Neuron (in vitro differentiated cells): ENCODE measurements at regions not wholly inside any gene's neighbourhood (a gene's known extent, or its start where the extent isn't known, plus 50 kb on each side); places are given as distances from the start of the nearest gene placed in this dataset.
"Not testable (repeated sequence)": the region's sequence is repeated elsewhere in the genome, so short reads cannot be mapped to it uniquely, and the experiment has no call there.

Source experiments
- H2AFZ ChIP-seq: one replicate; pipeline ENCODE4 v1.6.1; 2013; ENCODE audit warnings: low read depth, mild to moderate bottlenecking, inconsistent platforms, low read length, moderate library complexity
- H3K27me3 ChIP-seq: one replicate; pipeline ENCODE4 v1.6.1; 2013; ENCODE audit warnings: low read length; ENCODE audit not compliant: insufficient read depth
- H3K36me3 ChIP-seq: one replicate; pipeline ENCODE4 v1.6.1; 2013; ENCODE audit warnings: low read length; ENCODE audit not compliant: insufficient read depth
- H3K4me1 ChIP-seq: one replicate; pipeline ENCODE4 v1.6.1; 2013; ENCODE audit warnings: low read length; ENCODE audit not compliant: insufficient read depth
- H3K4me3 ChIP-seq: 2 replicates; pipeline ENCODE4 v1.5.1; 2013; ENCODE audit warnings: mild to moderate bottlenecking, low read length, moderate library complexity
- H3K9me3 ChIP-seq: one replicate; pipeline ENCODE4 v1.6.1; 2013; ENCODE audit warnings: low read length

DNA sequence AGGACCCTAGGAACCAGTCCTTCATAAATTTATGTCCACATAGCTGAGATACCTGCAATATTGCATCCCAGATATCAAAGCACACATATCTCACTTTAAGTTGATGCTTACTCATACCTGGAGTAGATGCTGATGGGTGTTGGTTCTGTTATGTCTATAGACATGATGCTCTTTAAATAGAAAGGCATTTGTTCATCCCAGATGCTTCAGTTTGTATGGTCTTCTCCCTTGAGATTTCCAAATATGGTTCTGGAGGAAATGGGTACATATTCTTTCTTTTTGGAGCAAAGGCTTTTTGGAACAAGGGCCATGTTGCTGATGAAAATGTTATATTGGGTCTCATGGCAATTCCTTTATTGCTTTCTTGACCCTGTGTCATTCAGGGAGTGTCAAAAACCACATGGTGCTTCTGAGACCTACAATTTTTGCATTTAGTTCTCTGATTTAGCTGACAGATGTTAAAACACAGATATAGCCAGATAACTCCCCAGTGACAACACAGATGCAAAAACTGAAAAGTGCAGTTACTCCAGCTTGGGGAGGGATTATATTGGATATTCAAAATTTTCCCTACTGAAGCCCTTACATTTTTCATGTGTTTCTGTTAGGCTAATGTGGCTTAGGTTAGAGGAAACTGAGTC lies 211.4 kb downstream of the KCNRG start:
- Histone ChIP-seq H3K27me3 (no peaks in the 10 kb centered on the region), H2AFZ (no peak overlapping the region), H3K9me3 (peaks cover 2% of the 10 kb centered on the region), H3K36me3 (no peaks in the 10 kb centered on the region), H3K4me1 (peaks cover 9% of the 10 kb centered on the region), H3K4me3 (no peak overlapping the region)

DNA sequence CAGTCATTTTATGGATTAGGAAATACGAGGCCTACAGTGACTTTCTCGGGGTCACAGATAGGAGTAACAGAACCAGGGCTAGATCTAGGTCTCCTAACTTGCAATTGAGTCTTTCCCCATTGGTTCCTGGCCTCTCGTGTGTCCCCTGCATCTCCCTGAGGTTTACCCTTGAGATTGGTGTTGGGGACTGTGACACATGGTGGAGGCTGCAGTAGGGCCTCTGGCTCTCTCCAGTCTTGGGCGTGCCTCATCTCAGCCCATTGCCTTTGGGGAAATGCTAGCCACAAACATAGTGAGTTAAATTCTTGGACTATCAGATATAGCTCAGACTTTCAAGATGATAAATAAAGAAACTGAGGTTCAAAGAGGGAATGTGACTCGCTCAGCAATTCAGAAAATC lies 212.1 kb downstream of the KCNRG start:
- Histone ChIP-seq H3K4me1 (peaks cover 9% of the 10 kb centered on the region), H3K4me3 (no peak overlapping the region), H3K36me3 (no peaks in the 10 kb centered on the region), H2AFZ (no peak overlapping the region), H3K27me3 (no peaks in the 10 kb centered on the region), H3K9me3 (peaks cover 2% of the 10 kb centered on the region)

DNA sequence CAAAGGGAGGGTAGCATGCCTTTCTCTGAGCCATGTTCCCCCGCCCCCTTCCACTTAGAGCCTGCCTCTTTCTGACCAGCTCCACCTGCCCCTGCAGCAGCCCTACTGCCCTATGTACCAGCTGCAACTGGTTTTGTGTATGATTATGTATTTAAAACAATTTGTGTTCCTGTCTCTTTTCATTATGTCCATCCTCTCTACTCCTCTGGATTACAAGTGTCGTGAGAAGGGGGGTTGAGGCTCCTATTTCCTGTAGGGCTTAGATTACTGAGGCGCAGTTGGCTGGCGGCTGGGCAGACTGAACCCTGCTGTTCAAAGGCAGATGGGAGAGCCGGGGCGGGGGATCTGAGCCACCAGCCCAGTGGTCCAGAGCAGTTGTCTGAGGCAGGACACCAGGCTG lies 213.3 kb downstream of the KCNRG start:
- Histone ChIP-seq H3K27me3 (no peaks in the 10 kb centered on the region), H3K4me3 (no peak overlapping the region), H2AFZ (no peak overlapping the region), H3K36me3 (no peaks in the 10 kb centered on the region), H3K9me3 (peaks cover 2% of the 10 kb centered on the region), H3K4me1 (no peaks in the 10 kb centered on the region)

DNA sequence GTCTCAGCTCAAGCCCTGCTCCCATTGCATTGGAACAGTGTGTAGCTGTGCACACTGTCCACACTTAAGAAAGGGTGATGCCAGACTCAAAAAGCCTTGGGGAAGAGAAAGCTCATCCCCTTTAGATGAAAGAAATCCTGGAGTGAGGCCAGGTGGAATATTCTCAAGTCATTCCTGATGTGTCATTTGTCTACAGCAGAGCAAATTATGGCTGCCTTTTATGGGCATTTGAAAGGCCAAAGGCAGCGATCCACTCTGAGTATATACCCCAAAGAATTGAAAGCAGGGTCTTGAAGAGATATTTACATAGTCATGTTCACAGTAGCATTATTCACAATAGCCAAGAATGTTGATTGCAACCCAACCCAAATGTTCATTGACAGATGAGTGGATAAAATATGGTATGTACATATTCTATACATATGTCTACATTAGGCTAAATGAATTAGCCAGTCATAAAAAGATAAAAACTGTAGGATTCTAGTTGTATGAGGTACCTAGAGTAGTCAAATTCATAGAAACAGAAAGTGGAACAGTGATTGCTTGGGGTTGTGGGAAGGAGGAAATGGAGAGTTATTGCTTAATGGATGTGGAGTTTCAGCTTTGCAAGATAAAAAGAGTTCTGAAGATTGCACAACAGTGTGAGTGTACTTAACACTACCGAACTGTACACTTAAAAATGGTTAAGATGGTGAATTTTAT lies 214.9 kb downstream of the KCNRG start:
- H3K27me3 ChIP-seq = no peaks in the 10 kb centered on the region
- no peaks in the 10 kb centered on the region for H3K36me3 ChIP-seq
- H3K4me3 ChIP-seq = no peak overlapping the region
- no peaks in the 10 kb centered on the region for H3K4me1 ChIP-seq
- H2AFZ ChIP-seq = no peak overlapping the region
- H3K9me3 ChIP-seq = peaks cover 2% of the 10 kb centered on the region

DNA sequence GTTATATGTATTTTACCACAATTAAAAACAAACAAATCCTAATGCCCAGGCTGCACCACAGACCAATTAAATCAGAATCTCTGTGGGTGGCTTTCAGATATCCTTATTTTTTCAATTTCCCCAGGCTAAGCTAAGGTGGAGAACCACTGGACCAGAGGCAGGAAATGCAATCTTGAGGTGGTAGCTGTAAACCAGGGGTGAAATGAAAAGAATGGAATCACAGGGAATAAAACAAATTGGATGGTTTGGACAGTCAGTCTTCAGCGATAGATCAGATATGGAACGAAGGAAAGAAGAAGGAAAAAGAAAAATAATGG lies 215.4 kb downstream of the KCNRG start:
- no peak overlapping the region for H2AFZ ChIP-seq
- H3K4me3 ChIP-seq = no peak overlapping the region
- no peaks in the 10 kb centered on the region for H3K4me1 ChIP-seq
- no peaks in the 10 kb centered on the region for H3K36me3 ChIP-seq
- peaks cover 2% of the 10 kb centered on the region for H3K9me3 ChIP-seq
- H3K27me3 ChIP-seq = no peaks in the 10 kb centered on the region

DNA sequence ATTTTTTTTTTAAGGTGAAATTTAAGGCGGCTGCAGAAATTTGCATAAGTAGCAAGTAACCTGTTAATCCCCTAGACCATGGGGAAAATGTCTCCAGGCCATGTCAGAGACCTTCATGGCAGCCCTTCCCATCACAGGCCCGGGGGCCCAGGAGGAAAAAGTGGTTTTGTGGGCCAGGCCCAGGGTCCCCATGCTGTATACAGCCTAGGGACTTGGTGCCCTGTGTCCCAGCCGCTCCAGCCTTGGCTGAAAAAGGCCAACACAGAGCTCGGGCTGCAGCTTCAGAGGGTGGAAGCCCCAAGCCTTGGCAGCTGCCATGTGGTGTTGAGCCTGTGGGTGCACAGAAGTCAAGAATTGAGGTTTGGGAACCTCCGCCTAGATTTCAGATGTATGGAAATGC lies 218.3 kb downstream of the KCNRG start:
- H3K27me3 ChIP-seq, H3K4me3 ChIP-seq, H3K4me1 ChIP-seq, H3K36me3 ChIP-seq, H3K9me3 ChIP-seq, H2AFZ ChIP-seq: not testable (repeated sequence)

DNA sequence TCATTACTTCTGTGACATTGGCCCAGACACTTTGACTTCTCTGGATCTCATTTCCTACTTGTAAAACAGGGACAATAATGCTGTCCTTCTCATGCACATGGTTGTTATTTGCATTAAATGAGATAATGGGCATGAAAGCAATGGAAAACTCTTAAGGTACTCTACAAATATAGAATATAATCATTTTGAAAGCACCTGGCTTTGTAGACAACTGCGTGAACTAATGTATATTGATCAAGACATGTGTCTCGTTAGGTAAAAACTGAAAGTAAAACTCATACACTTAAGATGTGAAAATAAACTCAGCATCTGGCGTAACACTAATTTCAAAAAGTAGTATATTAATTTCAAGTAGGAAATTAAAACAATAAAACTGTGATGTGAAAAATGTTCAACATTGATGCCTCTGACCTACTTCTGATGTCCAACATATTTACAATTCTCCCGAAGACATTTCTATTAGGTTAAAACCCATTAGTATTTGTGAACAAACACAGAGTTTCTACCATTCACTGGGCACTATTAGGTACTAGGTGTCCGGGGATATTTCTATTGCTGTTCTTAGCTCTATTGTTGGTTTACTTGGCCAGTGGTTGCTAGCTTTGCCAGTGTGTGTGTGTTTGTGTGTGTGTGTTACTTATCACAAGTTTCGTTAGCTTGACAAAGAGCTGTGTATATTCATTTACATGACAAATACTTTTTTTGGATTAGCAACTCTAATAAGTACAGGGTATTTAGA lies 220.5 kb downstream of the KCNRG start:
- Histone ChIP-seq H3K4me3 (no peak overlapping the region), H3K9me3 (no peaks in the 10 kb centered on the region), H2AFZ (no peak overlapping the region), H3K27me3 (no peaks in the 10 kb centered on the region), H3K4me1 (peaks cover 4% of the 10 kb centered on the region), H3K36me3 (no peaks in the 10 kb centered on the region)

DNA sequence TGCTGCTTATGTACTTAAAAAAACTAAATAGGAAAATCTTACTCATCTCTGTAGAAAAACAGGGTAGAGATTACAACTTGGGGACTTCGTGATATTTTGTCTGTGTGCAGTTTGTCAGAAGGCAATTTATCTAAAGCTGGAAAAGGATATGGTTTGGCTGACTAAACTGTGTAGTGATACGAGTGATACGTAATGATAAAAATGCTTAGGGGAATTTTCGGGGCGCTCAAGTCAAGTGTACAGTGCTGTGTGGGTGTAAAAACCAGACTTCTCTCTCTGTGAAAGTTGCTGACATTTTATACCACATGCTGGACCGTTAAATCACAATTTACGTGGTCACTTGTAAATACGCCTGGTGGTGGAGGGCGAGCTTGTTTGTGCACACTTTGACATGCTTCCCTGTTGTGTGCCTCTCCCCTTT lies 221.7 kb downstream of the KCNRG start:
- Histone ChIP-seq H3K9me3 (no peaks in the 10 kb centered on the region), H3K4me3 (no peak overlapping the region), H3K27me3 (no peaks in the 10 kb centered on the region), H3K36me3 (no peaks in the 10 kb centered on the region), H3K4me1 (peaks cover 9% of the 10 kb centered on the region), H2AFZ (no peak overlapping the region)

DNA sequence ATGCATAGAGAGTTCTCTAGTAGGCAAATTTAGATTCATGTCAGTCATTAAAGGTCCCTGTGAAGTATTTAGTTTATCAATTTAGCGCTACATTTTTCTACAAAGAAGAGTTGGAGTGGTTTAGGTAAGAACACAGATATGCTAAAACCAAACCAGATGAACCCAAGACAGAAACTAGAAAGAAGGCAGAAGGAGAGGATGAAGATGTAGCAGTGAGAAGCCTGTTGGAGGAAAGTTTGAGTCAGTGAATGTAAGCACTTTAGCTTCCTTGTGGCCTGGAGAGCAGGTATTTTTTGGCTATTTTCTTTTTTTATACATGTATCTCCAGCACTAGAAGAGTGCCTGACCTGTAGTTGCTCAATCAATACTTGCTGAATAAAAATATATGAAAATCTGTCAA lies 223.7 kb downstream of the KCNRG start:
- no peaks in the 10 kb centered on the region for H3K27me3 ChIP-seq
- no peak overlapping the region for H3K4me3 ChIP-seq
- H3K9me3 ChIP-seq = no peaks in the 10 kb centered on the region
- no peak overlapping the region for H2AFZ ChIP-seq
- peaks cover 10% of the 10 kb centered on the region for H3K4me1 ChIP-seq
- H3K36me3 ChIP-seq = no peaks in the 10 kb centered on the region

DNA sequence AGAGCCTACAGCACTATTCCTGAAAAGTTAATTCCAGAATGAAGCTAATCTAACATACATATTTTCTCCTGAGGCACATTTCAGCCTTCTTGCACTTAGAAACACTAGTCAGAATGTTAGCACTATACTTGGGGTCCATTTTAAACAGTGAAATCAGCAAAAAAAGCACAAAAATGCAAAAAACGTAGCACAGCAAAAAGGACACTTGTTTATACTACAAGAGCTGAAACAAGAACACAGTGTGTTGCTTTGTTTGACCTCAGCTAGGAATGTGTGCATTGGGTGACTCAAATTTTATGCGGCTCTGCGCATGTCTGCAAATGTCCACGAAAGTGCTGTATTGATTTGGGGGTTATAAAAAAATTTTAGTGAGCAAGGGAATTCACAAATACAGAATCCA lies 226.2 kb downstream of the KCNRG start:
- H3K4me3 ChIP-seq = no peak overlapping the region
- no peaks in the 10 kb centered on the region for H3K36me3 ChIP-seq
- H3K4me1 ChIP-seq = peaks cover 22% of the 10 kb centered on the region
- no peaks in the 10 kb centered on the region for H3K9me3 ChIP-seq
- no peaks in the 10 kb centered on the region for H3K27me3 ChIP-seq
- no peak overlapping the region for H2AFZ ChIP-seq

DNA sequence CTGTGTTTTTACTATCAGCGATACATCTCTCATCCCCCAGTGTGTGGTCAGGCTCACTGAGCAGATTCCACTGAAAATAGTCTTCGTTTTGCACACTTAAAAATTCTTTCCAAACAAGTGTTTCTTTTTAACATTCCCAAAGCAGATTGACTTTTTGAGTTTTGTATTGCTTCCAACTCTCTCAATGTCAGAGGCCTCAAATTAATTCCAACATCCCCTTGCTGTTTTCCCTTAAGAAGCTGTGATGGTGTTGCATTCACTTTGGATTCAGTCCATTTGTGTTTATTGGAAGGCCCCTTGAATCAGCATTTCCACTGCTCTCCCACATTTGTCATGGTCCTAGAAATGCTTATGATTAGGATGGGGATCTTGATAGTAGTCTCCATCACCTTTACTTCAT lies 228.7 kb downstream of the KCNRG start:
- H3K36me3 ChIP-seq = no peaks in the 10 kb centered on the region
- H3K4me1 ChIP-seq = peaks cover 22% of the 10 kb centered on the region
- no peak overlapping the region for H3K4me3 ChIP-seq
- no peaks in the 10 kb centered on the region for H3K27me3 ChIP-seq
- H2AFZ ChIP-seq = no peak overlapping the region
- no peaks in the 10 kb centered on the region for H3K9me3 ChIP-seq

DNA sequence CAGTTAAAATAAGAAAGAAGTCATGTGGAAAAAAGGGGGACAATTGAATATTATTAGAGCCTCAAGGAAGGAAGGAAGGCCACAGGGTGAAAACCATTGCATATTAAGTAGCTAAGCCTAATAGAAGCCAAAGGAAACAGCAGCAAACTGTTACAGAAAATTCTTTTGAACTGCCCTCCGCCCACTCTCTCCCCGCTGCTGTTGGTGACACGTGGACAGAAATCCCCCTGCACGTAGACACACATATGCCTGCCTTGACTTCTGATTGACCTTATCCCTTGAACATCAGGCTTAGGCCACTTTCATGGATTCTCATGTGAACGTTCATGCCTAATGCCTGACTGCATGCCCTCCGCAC lies 229.1 kb downstream of the KCNRG start:
- no peaks in the 10 kb centered on the region for H3K9me3 ChIP-seq
- H2AFZ ChIP-seq = no peak overlapping the region
- no peaks in the 10 kb centered on the region for H3K36me3 ChIP-seq
- H3K27me3 ChIP-seq = no peaks in the 10 kb centered on the region
- H3K4me1 ChIP-seq = peaks cover 22% of the 10 kb centered on the region
- H3K4me3 ChIP-seq = no peak overlapping the region

DNA sequence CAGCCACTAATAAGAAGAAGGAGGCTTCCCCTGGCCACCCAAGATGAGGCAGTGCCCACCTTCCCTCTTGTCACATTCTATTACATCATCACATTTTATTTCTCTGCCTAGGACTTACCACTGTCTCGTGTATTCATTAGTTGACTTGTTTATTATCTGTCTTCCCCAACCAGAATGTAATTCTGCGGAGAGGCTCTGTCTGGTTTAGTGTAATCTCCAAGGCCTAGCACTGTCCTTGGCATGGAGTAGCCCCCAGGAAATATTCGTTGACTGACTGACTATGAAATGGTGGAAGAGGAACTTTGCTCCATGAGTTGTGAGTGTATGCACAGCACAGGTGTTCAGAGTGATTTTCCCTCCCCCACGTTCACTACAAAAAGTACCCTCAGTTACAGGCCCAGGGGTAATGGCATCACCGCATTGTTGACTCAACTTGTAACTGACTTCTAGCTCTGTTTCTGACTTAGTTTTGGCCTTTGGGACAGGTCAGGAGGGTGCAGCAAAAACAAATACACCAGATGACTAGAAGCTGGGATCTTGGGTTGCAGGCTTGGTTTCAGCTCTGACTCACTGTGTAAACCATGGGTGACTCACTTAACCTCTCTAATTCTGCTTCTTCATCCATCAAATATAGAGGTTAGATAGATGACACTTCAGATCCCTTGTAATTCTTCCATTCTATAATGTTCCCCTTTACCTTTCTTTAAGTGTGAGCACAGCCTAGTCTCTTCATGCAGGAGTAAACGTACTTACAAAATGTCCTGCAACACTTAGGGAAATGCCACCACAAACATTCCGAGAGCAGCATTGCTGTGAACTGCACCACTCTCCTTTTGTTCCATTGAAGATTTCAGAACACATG lies 229.7 kb downstream of the KCNRG start:
- H3K9me3 ChIP-seq = no peaks in the 10 kb centered on the region
- no peaks in the 10 kb centered on the region for H3K27me3 ChIP-seq
- H2AFZ ChIP-seq = no peak overlapping the region
- H3K4me1 ChIP-seq = peaks cover 22% of the 10 kb centered on the region
- H3K36me3 ChIP-seq = no peaks in the 10 kb centered on the region
- H3K4me3 ChIP-seq = no peak overlapping the region
